ENCODE measurements at regions not wholly inside any gene's neighbourhood (a gene's known extent, or its start where the extent isn't known, plus 50 kb on each side); places are given as distances from the start of the nearest gene placed in this dataset.
"Not testable (repeated sequence)": the region's sequence is repeated elsewhere in the genome, so short reads cannot be mapped to it uniquely, and the experiment has no call there.

DNA sequence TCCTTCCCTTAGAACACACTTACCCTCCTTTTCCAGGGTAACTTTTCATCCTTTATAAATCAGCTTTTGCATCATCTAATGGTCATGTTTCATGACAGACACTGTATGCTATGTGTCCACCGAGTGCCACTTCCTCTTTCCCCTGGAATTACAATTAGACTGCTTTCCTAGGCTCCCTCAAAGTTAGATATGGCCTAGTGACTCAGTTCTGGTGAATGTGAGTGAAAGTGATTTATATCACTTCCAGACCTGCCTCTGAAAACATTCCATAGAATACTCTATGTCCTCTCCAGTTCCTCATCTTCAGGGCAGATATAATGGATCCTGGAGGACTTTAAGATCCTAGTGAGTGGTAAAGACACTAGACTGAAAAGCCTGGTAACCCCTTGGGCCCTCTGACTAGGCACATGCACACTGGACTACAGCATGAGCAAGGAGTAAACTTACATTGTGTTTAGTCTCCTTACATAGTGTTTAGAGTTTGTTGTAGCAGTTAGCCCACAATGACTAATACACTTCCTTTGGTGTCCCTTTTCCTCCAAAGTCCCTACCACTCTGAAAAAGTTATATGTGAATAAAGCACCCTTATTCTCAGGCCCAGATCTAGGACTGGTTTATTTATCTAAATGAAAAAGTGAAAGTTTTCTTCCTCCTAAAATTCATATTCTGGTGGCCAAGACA is 59.3 kb downstream of the GPR88 start:
- DNase-seq (ENCODE audit: low spot score): no peak
- intact Hi-C loops (cut with DNase I): no loop called here

DNA sequence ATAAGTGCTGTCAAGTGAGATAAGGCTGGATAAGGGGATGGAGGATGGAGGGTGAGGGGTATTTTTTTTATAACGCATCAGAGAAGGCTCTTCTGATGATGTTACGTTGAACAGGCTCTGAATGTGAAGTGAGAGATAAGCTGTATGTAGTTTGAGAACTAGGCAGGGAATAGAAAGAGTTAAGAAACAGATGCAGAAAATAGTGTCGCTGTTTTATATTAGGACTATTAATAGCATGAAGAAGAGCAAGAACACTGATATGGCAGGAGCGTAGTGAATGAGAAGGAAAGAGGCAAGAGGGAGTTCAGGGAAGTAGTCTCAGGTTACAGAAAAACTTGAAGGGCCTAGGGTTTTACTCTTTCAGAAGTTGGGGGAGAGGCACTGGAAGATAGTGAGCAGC is 59.8 kb downstream of the GPR88 start:
- intact Hi-C loops (cut with DNase I): no loop called here
- DNase-seq (ENCODE audit: low spot score): no peak

DNA sequence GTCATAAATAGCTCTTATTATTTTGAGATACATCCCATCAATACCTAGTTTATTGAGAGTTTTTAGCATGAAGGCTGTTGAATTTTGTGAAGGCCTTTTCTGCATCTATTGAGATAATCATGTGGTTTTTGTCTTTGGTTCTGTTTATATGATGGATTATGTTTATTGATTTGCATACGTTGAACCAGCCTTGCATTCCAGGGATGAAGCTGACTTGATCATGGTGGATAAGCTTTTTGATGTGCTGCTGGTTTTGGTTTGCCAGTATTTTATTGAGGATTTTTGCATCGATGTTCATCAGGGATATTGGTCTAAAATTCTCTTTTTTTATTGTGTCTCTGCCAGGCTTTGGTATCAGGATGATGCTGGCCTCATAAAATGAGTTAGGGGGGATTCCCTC is 62.4 kb downstream of the GPR88 start:
- intact Hi-C loops (cut with DNase I): loop anchor here (10.0 kb wide), 1 partner anchor 136 kb away; no protein-coding TSS in a partner anchor
- not testable (repeated sequence) for DNase-seq (ENCODE audit: low spot score)

DNA sequence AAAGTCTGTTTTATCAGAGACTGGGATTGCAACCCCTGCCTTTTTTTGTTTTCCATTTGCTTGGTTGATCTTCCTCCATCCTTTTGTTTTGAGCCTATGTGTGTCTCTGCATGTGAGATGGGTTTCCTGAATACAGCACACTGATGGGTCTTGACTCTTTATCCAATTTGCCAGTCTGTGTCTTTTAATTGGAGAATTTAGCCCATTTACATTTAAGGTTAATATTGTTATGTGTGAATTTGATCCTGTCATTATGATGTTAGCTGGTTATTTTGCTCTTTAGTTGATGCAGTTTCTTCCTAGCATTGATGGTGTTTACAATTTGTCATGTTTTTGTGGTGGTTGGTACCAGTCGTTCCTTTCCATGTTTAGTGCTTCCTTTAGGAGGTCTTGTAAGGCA is 64.1 kb downstream of the GPR88 start:
- intact Hi-C loops (cut with DNase I): loop anchor here (10.0 kb wide), 1 partner anchor 137 kb away; no protein-coding TSS in a partner anchor

DNA sequence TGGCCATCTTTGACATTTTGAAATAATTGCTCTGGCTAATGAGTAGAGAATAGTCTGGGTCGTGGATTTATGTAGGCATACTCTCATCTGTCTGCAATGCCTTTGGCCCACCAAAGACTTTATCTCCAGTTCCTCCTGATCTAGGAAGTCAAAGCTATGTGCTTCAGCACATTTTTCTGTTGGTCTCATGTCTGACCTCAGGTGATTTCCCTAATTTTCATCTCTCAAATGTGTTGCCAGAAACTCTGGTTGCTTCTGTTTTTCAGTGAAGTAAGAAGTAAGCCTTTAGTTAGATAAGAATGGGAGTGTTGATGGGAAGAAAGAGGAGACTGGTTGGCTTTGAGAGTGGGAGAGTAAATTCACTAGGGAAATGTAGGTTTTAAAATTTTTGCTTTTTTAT is 66.4 kb downstream of the GPR88 start:
- no peak for DNase-seq (ENCODE audit: low spot score)
- intact Hi-C loops (cut with DNase I): loop anchor here (10.0 kb wide), 1 partner anchor 140 kb away; no protein-coding TSS in a partner anchor

More for the DNA sequence above, 64.1 kb downstream of the GPR88 start:
- not testable (repeated sequence) for DNase-seq (ENCODE audit: low spot score)

DNA sequence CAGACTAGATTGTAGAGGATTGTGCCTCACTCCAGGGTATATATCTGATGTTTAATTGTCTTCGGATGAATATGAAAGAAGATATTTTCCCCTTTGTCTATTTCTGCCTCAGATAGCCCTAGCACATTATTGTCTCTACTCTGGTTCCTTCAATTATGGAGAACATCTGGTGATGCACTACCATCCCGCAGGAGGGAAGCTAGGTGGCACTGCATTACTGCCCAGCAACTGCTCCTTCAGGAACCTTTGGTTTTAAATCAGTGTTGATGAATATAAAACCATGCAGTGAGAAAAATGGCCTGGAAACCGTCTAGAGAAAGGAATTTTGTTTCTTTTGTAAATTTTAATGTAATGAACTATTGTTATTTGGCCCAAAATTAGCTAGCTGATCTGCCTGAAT is 68.5 kb downstream of the GPR88 start:
- intact Hi-C loops (cut with DNase I): loop anchor here (2.0 to 10.0 kb wide), 2 partner anchors 142 to 260 kb away; no protein-coding TSS in a partner anchor
- DNase-seq (ENCODE audit: low spot score): no peak

DNA sequence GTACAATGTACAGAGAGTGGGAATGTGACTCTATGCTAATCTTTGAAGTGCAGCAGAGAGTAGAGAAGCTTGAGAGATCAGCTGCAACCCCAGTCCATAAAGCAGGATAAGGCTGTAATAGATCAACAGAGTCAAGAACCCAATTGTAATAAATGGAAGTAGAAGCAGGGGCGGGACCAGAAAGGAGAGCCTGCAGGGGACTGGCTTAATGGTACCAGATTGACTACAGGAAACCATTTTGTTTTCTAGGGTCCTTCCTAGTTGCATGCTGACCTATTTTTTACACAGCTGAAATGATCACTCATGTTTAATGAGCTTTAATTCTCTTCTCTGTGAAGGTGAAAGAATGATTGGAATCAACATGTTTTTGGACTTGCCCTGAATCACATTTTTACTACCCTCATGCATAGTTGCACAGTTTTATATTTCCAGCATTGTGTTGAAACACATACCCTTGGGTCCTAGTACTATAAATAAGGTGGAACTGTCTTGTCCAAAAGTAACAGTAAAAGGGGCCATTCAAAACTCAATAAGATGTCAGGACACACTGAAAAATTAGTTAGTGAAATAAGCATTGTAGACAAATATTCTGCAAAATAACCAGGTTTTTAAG is 69.8 kb downstream of the GPR88 start:
- intact Hi-C loops (cut with DNase I): loop anchor here (2.0 to 10.0 kb wide), 2 partner anchors 143 to 259 kb away; no protein-coding TSS in a partner anchor

DNA sequence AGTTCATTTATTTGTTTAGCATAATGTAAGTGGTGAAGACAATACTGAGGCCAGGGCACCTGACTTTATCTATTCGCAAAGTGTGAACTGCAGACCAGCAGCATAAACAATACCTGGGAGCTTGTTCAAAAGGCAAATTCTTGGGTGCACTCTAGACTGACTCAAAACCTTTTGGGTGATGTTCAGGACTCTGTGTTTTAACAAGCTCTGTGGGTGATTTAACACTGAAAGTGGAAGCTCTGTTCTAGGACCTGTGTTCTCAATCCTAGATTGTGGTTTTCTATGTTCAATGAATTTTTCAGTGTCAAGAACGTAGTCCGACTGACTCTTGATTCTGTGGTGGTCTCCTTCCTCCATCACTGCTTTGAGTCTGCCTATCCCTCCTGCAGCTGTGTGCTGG is 71.9 kb downstream of the GPR88 start:
- intact Hi-C loops (cut with DNase I): loop anchor here (10.0 kb wide), 1 partner anchor 145 kb away; no protein-coding TSS in a partner anchor

More for the DNA sequence above, 69.8 kb downstream of the GPR88 start:
- DNase-seq (ENCODE audit: low spot score): no peak

DNA sequence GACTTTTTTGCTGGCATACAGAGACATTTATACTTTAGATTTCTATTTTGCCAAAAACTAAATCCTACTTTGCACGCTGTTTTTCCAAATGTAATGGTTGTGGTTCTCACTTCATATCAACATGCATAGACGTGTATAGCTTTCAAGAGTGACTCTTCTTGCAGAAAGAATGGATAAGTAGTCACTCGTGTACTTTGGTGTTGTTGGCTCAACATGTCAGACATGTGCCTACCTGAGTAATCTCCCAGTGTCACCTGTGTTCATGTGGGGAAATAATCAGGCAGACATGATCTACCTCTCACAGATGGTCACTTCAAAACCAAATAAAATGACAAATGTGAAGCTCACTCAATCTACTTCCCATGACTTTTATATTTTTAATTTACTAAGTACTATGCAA is 73.1 kb downstream of the GPR88 start:
- intact Hi-C loops (cut with DNase I): no loop called here
- no peak for DNase-seq (ENCODE audit: low spot score)

More for the DNA sequence above, 71.9 kb downstream of the GPR88 start:
- DNase-seq (ENCODE audit: low spot score): no peak

DNA sequence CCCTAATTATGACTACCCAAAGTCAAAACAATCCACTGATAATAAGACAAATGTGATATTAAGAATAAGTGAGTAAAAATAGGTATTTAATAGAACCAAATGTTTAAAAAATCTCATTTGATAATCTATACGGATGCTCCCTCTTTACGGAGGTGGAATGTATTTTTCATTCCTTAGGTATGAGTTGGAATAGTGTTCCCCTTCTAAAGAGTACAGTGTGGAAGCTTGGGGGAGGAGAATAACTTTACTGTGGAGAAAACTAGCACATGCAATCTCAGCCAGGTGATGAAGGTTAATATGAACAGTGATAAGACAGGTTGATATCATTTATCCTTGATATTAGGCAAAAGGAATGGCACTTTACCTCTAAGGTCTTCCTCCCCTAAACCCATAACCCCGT is 74.6 kb downstream of the GPR88 start:
- no peak for DNase-seq (ENCODE audit: low spot score)
- intact Hi-C loops (cut with DNase I): no loop called here

DNA sequence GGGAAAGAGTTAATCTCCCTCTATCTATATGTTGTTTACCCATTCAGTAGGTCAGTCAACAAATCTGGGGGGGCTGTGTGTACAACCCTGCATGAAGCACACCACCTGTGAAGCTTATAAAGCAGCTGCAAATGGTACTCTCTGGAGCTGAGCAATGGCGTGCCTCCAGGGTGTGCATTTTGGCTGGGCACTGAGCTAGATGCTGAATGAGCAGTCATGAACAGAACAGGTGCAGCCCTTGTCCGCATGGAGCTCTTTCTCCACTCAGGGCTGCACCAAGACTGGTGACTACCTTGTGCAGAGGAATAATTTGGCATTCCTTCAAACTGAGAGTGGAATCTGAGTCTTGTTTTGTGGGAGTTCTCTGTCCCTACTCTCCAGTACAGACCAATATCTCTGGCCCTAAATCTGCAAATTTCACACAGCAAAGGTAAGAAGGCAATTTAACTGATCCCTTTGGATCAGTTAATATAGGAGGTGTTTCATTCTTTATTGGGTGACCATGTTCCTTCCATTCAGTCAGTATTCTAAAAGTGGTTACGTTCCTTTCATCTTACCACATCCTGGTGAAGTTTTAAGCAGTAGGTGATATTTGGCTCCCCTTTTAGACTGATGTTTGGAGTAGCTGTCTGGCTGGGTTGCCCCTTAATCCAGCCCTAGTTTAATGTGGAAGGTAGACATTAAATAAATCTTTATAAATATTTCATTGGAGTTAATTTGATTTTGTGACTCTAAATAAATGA is 76.0 kb downstream of the GPR88 start:
- DNase-seq (ENCODE audit: low spot score): no peak
- intact Hi-C loops (cut with DNase I): no loop called here

DNA sequence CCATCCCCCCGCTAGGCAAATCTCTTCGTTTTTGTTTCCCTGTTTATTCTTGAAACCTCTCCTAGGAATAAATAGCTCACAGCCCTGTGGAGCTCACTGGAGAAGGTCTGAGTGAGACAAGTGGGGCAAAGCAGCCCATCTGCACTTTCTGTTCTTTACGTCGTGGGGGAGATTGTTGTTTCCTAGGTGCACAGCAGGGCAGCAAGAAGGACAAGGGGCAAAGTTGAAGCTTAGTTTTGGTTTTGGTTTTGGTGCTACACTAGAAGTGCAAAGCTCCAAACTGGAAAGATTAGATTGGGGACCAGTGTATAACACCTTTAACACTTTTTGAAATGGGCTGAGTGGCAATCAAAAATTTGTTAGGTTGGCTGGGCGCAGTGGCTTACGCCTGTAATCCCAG is 76.6 kb downstream of the GPR88 start:
- intact Hi-C loops (cut with DNase I): no loop called here
- no peak for DNase-seq (ENCODE audit: low spot score)

DNA sequence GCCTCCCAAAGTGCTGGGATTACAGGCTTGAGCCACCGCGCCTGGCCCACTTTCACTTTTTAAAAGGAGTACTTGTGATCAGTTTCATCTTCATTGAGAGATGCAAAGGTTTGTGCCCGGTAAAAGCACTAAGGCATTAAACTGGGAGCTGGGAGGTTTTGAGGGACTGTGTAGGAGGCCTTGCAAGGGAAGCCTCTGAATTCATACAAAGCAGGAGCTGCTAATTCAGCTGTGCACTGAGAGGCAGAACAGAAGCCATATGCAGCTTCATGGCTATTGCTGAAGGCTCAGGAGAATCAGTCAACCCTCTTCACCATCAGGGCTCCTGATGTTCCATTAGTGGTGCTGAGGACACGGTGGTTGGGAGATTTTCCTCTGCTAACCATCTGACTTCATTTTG is 77.7 kb downstream of the GPR88 start:
- DNase-seq (ENCODE audit: low spot score): no peak
- intact Hi-C loops (cut with DNase I): no loop called here

DNA sequence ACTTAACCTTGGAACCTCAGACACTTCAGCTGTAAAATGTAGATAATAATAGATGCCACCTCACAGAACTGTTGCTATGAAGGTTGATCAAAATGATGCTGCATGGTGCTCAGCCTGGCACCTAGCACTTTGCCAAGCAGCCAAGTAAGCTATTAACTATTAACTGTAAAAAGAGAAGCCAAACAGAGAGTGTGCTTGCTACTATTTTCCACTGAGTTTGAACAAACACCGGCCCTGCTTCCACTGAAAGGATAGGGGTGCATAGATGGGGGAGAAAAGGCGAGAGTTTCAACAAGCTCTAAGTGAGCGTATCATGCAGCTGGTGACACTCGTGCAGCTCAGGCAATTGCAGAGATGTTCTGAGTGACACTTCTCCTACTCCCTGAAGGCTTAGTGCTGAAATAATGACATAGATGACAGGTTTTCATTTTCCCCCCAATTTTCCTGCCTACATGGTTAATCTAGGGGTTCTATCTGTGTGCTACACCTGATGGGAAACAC is 78.2 kb downstream of the GPR88 start:
- DNase-seq (ENCODE audit: low spot score): no peak
- intact Hi-C loops (cut with DNase I): no loop called here

DNA sequence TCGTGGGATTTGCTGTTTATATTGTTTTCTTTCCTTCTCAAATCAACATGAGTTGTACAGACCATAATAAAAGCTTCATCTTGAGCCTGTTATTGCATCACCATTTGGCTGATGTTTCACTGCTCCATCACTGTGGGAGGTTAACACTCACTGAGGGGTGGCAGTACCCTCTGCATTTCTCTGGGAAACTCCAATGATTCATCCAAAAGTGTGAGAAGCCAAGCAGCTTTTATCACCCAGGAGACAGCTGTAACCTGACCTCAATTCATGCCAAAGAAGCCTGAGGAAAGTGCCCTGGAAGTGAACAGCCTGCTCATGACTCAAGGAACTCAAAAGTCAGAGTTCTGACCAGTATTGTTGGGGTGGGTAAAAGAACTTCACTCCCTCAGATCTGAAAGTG is 84.1 kb downstream of the GPR88 start:
- intact Hi-C loops (cut with DNase I): no loop called here

DNA sequence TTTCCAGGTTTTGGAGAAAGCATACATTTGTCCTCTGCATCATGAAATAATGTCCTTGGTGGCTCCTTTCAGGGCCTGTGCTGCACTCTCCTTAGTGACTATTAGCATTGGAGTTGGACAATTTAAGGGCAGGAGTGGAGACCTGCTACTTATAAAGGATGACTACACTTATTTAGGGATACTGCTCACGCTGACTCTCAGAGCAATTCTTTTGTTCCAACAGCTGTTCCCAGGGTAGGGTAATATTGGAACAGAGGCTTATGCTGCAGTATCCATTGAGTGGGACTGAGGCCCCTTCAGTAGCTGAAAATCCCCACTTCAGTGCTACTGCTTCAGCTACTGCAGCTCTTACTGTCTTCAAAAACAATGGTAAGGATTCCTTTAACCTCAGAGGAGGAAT is 84.6 kb downstream of the GPR88 start:
- DNase-seq (ENCODE audit: low spot score): no peak
- intact Hi-C loops (cut with DNase I): no loop called here

More for the DNA sequence above, 84.1 kb downstream of the GPR88 start:
- no peak for DNase-seq (ENCODE audit: low spot score)

DNA sequence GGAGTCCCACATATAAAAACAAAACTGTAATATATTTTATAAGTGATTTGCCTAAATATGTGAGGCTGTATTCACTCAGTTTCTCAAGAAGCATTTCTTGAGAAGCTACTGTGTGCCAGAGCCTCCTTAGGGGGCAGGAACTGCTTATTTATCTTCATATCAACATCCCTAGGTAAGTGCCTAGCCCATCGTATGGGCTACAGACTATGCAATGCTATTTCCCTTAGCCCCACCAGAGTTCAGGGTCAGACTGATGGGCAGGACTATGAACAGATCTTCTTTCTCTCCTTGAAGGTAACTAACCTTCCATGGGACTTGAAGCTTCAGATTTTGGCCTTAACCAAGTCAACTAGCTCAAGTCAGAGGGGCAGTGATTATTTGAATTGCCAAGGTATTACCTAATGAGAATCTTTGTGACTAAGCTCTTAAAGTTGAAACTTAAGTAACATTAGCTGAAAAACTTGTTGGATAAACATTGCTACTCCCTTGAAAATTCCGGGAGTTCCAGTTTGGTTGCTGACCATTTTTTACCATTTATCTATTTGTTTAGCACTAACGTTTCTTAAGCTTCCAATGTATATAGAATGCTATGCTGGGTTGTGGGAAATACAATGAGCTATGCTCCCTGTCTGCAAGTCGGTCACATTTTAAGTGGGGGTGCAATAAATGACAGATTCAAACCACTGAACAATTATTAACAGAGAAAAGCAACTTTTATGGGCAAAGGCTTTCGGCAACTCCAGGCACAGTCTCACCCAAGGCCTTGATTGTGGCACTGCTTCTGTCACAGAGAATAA is 85.2 kb downstream of the GPR88 start:
- intact Hi-C loops (cut with DNase I): no loop called here
- no peak for DNase-seq (ENCODE audit: low spot score)

DNA sequence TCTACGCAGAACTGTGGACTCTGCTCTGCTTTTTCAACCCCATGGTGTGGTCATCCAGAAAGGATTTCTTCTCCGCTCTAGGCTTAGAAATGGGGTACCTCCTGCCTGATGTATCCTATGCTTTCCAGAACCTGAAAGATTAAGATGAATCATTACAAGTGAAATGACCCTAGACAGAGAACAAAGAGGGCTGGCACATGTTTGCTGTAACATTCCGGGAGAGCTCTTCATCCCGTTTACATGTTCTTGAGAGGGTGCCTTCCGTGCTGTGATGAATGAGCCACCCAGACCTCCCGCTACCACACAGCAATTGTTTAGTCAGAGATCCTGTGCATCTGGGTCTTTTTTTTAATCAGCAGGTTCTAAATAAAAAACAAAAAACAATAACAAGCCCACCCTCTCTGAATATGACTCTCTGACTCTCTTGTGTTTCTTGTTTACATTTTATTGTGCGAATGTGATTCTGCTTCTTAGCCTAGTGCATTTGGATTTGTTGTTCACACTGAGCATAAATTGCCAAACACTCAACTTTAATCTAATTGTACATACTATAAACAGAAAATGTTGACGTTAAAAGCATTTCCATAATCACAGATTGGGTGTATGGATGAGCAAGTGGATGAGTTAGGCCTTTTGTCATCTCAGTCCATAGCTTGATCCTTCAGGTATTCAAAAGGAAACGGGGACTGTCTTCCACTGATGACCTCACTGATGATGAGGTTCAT is 87.1 kb downstream of the GPR88 start:
- no peak for DNase-seq (ENCODE audit: low spot score)
- intact Hi-C loops (cut with DNase I): no loop called here

DNA sequence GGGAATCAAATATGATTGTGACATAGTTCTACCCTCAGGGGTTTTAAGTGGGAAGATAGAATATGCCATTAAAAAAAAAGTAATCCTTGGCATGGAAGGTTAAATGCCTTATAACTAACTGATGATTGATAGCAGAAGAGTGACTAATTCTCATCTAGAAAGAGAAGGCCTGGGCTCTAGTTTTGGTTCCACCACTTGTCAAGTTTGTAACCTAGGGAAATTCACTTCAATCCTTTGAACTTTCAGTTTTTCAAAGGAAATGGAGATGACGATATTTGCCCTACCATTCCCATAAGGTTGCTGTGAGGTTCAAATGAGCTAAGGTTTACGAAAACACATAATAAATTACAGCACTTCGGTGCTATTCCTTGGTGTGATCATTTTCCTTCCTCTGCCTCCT is 88.5 kb downstream of the GPR88 start:
- intact Hi-C loops (cut with DNase I): no loop called here
- DNase-seq (ENCODE audit: low spot score): no peak

Data from cardiac septum (tissue), 1 donor.